HepG2 (cell line): ENCODE measurements at regions not wholly inside any gene's neighbourhood (a gene's known extent, or its start where the extent isn't known, plus 50 kb on each side); places are given as distances from the start of the nearest gene placed in this dataset.

Experiments
- ATF7 ChIP-seq, 2 experiments: fragments of 450-650 bp in 1 of 2; sonication (generic) in 1 of 2; formaldehyde crosslinking in 1 of 2; IDR thresholded peaks; 2 replicates each; pipeline versions ENCODE4 v1.4.0 to v1.6.1; 2016 to 2020; ENCODE audit warnings: antibody characterized with exemption in 1 of 2, mild to moderate bottlenecking in 1 of 2, missing genetic modification reagents in 1 of 2
- CCDC6 ChIP-seq: sonication (generic); formaldehyde crosslinking; IDR thresholded peaks from 2 replicates; pipeline ENCODE4 v1.8.1; 2022; ENCODE audit warnings: mild to moderate bottlenecking, missing genetic modification reagents, moderate library complexity
- CREB1 ChIP-seq, 2 experiments: fragments of 450-650 bp in 1 of 2; IDR thresholded peaks; 2 replicates each; pipeline ENCODE4 v1.6.1; 2016 to 2017; ENCODE audit warnings: control low read depth in 1 of 2, mild to moderate bottlenecking in 1 of 2, missing compliant biosample characterization in 1 of 2, missing genetic modification characterization in 1 of 2
- ESRRA ChIP-seq: sonication (generic); formaldehyde crosslinking; IDR thresholded peaks from 2 replicates; pipeline ENCODE4 v1.5.1; 2020; ENCODE audit warnings: mild to moderate bottlenecking, low read depth, missing genetic modification reagents
- HMGA1 ChIP-seq: sonication (generic); formaldehyde crosslinking; conservative IDR thresholded peaks from 2 replicates; pipeline ENCODE4 v1.4.0; 2020; ENCODE audit warnings: missing genetic modification reagents
- HNRNPLL ChIP-seq: fragments of 200-400 bp; formaldehyde crosslinking; IDR thresholded peaks from 2 replicates; pipeline ENCODE4 v1.6.1; 2017; ENCODE audit warnings: mild to moderate bottlenecking, low read depth, low read length; ENCODE audit not compliant: poor library complexity, severe bottlenecking
- KLF12 ChIP-seq: sonication (generic); formaldehyde crosslinking; IDR thresholded peaks from 2 replicates; pipeline ENCODE4 v1.4.0; 2020; ENCODE audit warnings: missing genetic modification reagents, borderline replicate concordance
- KLF15 ChIP-seq: sonication (generic); formaldehyde crosslinking; IDR thresholded peaks from 2 replicates; pipeline ENCODE4 v1.8.1; 2023; ENCODE audit warnings: borderline replicate concordance, mild to moderate bottlenecking, inconsistent platforms, missing genetic modification reagents, mixed read lengths
- PAWR ChIP-seq: sonication (generic); formaldehyde crosslinking; IDR thresholded peaks from 2 replicates; pipeline ENCODE4 v1.4.0; 2020; ENCODE audit warnings: missing genetic modification reagents, mild to moderate bottlenecking, borderline replicate concordance
- RFX1 ChIP-seq: fragments of 450-650 bp; IDR thresholded peaks from 2 replicates; pipeline ENCODE4 v1.6.1; 2017
- SRSF9 ChIP-seq: fragments of 200-400 bp; formaldehyde crosslinking; IDR thresholded peaks from 2 replicates; pipeline ENCODE4 v1.6.1; 2018; ENCODE audit warnings: borderline replicate concordance, mild to moderate bottlenecking, low read depth, low read length; ENCODE audit not compliant: insufficient read depth, poor library complexity, severe bottlenecking
- TSC22D2 ChIP-seq: sonication (generic); formaldehyde crosslinking; IDR thresholded peaks from 2 replicates; pipeline ENCODE4 v1.5.1; 2020; ENCODE audit warnings: missing genetic modification reagents, mild to moderate bottlenecking, borderline replicate concordance
- ZBTB37 ChIP-seq: sonication (generic); formaldehyde crosslinking; IDR thresholded peaks from 2 replicates; pipeline ENCODE4 v1.4.0; 2020; ENCODE audit warnings: mild to moderate bottlenecking, missing genetic modification reagents
- ZNF687 ChIP-seq: sonication (generic); formaldehyde crosslinking; IDR thresholded peaks from 2 replicates; pipeline ENCODE4 v1.5.1; 2020; ENCODE audit warnings: mild to moderate bottlenecking, missing genetic modification reagents, moderate library complexity
- ZNF746 ChIP-seq: sonication (generic); formaldehyde crosslinking; IDR thresholded peaks from 2 replicates; pipeline ENCODE4 v1.8.0; 2022; ENCODE audit warnings: mild to moderate bottlenecking, missing genetic modification reagents
- ZNF775 ChIP-seq: sonication (generic); formaldehyde crosslinking; IDR thresholded peaks from 2 replicates; pipeline ENCODE4 v1.4.0; 2020; ENCODE audit warnings: missing genetic modification reagents, mild to moderate bottlenecking, moderate library complexity, borderline replicate concordance

- no peak for TF ChIP-seq HMGA1 (CRISPR knock-in tag)
- no peak for TF ChIP-seq CCDC6
- no peak for TF ChIP-seq ZNF775 (CRISPR knock-in tag)
- TF ChIP-seq CREB1 (IDR thresholded peaks at IDR 0.05) = no peak
- no peak for TF ChIP-seq CREB1 (CRISPR knock-in tag; IDR thresholded peaks at IDR 0.05)
- no peak for TF ChIP-seq ATF7 (IDR thresholded peaks at IDR 0.05)
- TF ChIP-seq ATF7 (CRISPR knock-in tag; IDR thresholded peaks at IDR 0.05) = no peak
- TF ChIP-seq ESRRA (CRISPR knock-in tag) = no peak
- TF ChIP-seq SRSF9 = no peak
- TF ChIP-seq RFX1 = no peak
- TF ChIP-seq ZBTB37 = no peak
- no peak for TF ChIP-seq ZNF746 (CRISPR knock-in tag)
- TF ChIP-seq KLF15 (CRISPR knock-in tag) = no peak
- TF ChIP-seq KLF12 (CRISPR knock-in tag) = no peak
- no peak for TF ChIP-seq TSC22D2 (CRISPR knock-in tag)
- TF ChIP-seq ZNF687 (CRISPR knock-in tag) = peak; percentile 16; the same call in 1 of the 2 replicates
- TF ChIP-seq HNRNPLL = no peak
- TF ChIP-seq PAWR (CRISPR knock-in tag) = no peak
Measured at GRCh38 chr4:147157860-147158701, 212.4 kb upstream of the TTC29 start (continued).
